Right cardiac atrium (tissue), 5 donors: ENCODE measurements at regions not wholly inside any gene's neighbourhood (a gene's known extent, or its start where the extent isn't known, plus 50 kb on each side); places are given as distances from the start of the nearest gene placed in this dataset.

Source experiments
- ATAC-seq, 2 donors: fragments of 200-7000 bp; cut with Tn5 transposase; one replicate each; pipeline versions ENCODE4 v1.8.0 to v1.9.1; 2020; ENCODE audit warnings: moderate library complexity in 2 of 2, mild to moderate bottlenecking in 1 of 2
- DNase-seq, 3 donors: peaks; one replicate each; pipeline ENCODE4 v3.0.0-alpha.2; 2020
- H3K27ac ChIP-seq: one replicate; pipeline ENCODE4 v1.5.1; 2013; ENCODE audit warnings: mild to moderate bottlenecking, low read length, control low read depth, moderate library complexity
- H3K27me3 ChIP-seq: one replicate; pipeline ENCODE4 v1.6.1; 2013; ENCODE audit not compliant: control insufficient read depth, insufficient read depth
- H3K4me1 ChIP-seq: one replicate; pipeline ENCODE4 v1.6.1; 2013; ENCODE audit warnings: low read length; ENCODE audit not compliant: control insufficient read depth, insufficient read depth
- H3K4me3 ChIP-seq: one replicate; pipeline ENCODE4 v1.5.1; 2013; ENCODE audit warnings: low read length, control low read depth
- H3K9me3 ChIP-seq: one replicate; pipeline ENCODE4 v1.6.1; 2013; ENCODE audit warnings: low read length; ENCODE audit not compliant: control insufficient read depth
- WGBS: extraction: QIAGEN DNeasy Blood & Tissue Kit; methylation state at CpG from one replicate; pipeline ENCODE4 v1.1.7; 2013; 5-methylcytosine and 5-hydroxymethylcytosine counted together
- intact Hi-C, 4 donors: fragments of 100-400 bp; cut with DNase I; formaldehyde crosslinking; loops; one replicate each; pipeline versions ENCODE4 v1.11.0 to v1.14.0; 2022 to 2023
- donor health status: healthy with polysubstance abuse.
- donor health status: DM: no; HTN: yes; CAD: no.
- donor health status: DM: no; HTN: no; CAD: no.
- donor health status: DM: no; HTN: yes; CAD: no; lungs with severe emphysema.
- donor health status: DM: yes; HTN: yes; CAD: no.

DNA sequence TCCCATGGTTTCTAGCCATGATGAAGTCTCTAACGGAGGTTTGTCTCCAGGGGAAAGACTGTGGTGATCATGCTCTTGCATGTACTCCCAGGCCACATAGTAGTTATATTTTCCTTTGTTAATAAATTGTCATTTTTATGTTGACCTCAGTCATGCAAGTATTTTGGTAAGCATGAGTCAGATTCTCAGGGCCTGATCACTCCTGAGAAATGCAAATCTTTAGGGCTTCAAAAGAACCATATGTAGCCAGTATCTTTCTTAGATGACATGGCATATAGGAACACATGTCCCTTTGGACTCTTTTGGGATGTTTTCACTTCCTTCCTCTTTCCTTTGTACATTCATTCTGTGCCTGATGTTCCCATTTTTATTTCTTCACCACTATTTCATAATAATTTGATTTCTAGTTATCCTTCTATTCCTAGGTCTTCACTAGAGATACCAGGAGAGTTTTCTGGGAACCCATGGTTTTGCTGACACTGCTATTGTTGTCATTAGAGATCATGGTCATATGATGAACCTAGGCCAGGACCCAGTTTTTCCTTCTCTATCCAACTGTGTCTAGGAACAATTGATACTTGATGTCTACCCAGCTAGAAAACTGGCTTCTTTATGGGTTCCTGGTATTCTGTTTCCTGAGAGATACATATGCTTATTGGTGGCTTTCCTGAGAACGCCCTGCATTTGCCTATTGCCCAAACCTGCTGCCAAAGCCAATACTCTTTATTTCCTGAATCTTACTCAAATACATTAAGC, 248.1 kb upstream of the NREP start:
- WGBS = 74% methylated on average over 2 of the region's 2 CpGs
- intact Hi-C loops = no loop called here
- no peak for ATAC-seq
- Histone ChIP-seq H3K9me3 (no peaks in the 10 kb centered on the region), H3K4me3 (no peak overlapping the region), H3K27me3 (no peaks in the 10 kb centered on the region), H3K27ac (no peak overlapping the region), H3K4me1 (no peaks in the 10 kb centered on the region)
- no peak for DNase-seq

DNA sequence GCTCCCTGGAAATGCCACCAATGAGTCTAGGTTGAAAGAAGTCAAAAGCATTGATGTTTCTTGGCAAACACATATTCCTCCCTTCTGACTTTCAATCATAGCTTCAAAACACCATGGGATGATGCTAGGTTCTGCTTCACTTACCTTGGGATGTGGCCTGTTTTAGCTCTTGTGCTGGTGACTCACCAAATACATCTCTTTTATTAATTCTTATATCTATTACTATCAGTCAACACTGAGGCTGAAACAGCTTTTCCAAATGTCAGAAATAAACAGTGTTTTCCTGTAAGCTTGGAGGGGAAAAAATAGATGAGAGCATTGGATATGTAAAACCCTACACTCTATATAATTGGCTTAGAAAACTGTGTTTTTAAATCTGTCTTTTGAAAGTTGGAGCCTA, 245.4 kb upstream of the NREP start:
- no peaks in the 10 kb centered on the region for H3K27me3 ChIP-seq
- intact Hi-C loops = no loop called here
- no peak overlapping the region for H3K4me3 ChIP-seq
- H3K27ac ChIP-seq = no peak overlapping the region
- no peak for DNase-seq
- no peaks in the 10 kb centered on the region for H3K4me1 ChIP-seq
- ATAC-seq = no peak
- no peaks in the 10 kb centered on the region for H3K9me3 ChIP-seq

DNA sequence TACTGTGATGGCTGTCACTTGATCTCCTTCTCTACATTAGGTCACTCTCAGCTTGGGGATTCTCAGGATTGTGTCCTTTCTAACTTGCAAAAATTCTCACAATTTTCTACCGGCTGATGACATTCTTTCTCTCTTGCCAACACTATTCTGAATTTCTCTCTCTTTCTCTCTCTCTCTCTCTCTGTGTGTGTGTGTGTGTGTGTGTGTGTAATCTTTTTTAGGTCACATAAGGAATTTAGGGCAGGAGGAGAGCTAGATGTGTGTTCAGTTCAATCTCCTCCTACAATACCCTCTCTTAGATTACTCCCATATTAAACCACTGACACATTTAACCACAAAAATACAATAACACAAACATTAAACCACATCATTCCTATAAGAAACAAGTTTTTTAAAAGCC, 242.3 kb upstream of the NREP start:
- ATAC-seq (no peak), DNase-seq (no peak)
- intact Hi-C loops = no loop called here
- no peak overlapping the region for H3K4me3 ChIP-seq
- WGBS = 78% methylated on average over 1 of the region's 1 CpG
- no peaks in the 10 kb centered on the region for H3K9me3 ChIP-seq
- no peak overlapping the region for H3K27ac ChIP-seq
- no peaks in the 10 kb centered on the region for H3K27me3 ChIP-seq
- no peaks in the 10 kb centered on the region for H3K4me1 ChIP-seq

DNA sequence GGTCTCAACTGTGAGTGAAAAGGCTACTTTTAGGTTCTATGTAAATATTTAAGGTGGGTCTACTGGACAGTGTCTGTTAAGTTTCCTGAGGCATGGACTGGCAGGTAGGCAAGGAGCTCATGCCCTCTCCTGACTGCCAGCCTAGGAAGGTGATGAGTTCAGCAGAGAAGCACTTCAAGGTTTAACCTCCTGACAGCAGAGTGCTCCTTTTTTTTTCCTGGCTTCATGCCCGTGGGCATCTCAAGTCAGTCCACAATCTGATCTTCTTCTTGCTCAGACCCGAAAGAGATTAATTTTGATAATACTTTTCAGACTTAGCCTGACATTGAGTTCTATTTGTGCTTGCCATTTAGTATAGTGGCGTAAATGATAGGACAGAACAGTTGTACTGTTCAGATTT, 241.9 kb upstream of the NREP start:
- ATAC-seq (no peak), DNase-seq (no peak)
- H3K4me1 ChIP-seq = no peaks in the 10 kb centered on the region
- no peak overlapping the region for H3K4me3 ChIP-seq
- no peaks in the 10 kb centered on the region for H3K27me3 ChIP-seq
- H3K9me3 ChIP-seq = no peaks in the 10 kb centered on the region
- intact Hi-C loops = no loop called here
- H3K27ac ChIP-seq = no peak overlapping the region
- WGBS = 69% methylated on average over 3 of the region's 3 CpGs

DNA sequence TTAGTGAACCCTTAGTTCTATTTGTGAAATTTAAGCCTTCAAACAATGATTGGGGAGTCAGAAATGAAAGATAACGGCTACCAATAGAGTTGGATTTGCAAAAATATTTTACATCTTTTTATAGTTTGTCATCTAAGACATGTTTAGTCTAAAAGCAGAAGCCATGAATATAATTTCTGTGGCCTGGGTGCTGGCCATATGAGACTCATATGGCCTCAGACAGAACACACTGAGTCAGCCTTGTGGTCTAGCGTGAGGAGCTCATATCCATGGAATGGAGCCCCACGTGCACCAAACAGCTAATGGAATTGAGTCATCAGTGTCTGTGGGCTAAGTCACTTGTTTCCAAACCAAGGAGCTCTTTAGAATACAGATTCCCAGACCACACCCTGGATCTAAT, 240.7 kb upstream of the NREP start:
- H3K4me3 ChIP-seq = no peak overlapping the region
- H3K4me1 ChIP-seq = no peaks in the 10 kb centered on the region
- no peak for DNase-seq
- WGBS = 88% methylated on average over 3 of the region's 3 CpGs
- ATAC-seq = no peak
- H3K9me3 ChIP-seq = no peaks in the 10 kb centered on the region
- no peak overlapping the region for H3K27ac ChIP-seq
- H3K27me3 ChIP-seq = no peaks in the 10 kb centered on the region
- intact Hi-C loops = no loop called here

DNA sequence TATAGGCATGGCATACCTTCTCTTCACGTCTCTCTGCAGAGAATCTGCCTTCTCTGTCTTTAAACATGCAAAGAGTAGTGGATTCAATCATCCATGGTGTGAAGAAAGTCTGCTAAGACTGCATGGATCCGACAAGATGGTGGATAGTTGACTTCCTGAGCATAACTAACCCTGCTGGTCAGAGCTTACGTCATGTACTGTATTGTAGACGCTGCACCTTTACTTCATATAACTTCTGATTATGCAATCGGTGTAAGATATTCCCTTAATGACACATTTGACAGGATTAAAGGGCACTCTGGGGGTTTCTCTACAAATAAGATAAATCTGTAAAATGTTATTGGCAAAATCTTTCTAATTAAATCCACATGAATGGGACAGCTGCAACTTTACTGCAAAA, 240.3 kb upstream of the NREP start:
- Histone ChIP-seq H3K27ac (no peak overlapping the region), H3K4me1 (no peaks in the 10 kb centered on the region), H3K4me3 (no peak overlapping the region), H3K9me3 (no peaks in the 10 kb centered on the region), H3K27me3 (no peaks in the 10 kb centered on the region)
- intact Hi-C loops = no loop called here
- no peak for ATAC-seq
- DNase-seq = no peak
- WGBS = 90% methylated on average over 5 of the region's 5 CpGs

DNA sequence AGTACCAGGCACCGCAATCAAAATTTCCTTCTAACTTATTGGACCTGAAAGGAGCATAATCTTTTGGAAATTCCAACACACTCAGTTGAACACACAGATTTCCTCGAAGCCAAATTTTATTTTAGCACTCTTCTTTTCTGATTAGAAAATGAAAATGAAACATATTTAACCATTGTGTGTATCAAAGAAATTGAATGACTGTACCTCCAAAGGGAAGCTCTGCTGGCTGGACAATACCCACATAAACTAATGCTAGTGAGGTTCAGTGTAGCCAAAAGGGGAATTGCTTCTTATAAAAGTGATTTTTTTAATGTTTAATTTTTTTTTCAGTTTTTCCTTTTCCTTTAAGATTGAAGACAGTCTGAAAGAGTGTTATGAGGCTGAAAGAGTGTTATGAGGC, 239.6 kb upstream of the NREP start:
- intact Hi-C loops = no loop called here
- H3K27ac ChIP-seq = no peak overlapping the region
- no peaks in the 10 kb centered on the region for H3K27me3 ChIP-seq
- no peak for DNase-seq
- no peak overlapping the region for H3K4me3 ChIP-seq
- WGBS = 44% methylated on average over 2 of the region's 2 CpGs
- H3K9me3 ChIP-seq = no peaks in the 10 kb centered on the region
- no peak for ATAC-seq
- no peaks in the 10 kb centered on the region for H3K4me1 ChIP-seq

DNA sequence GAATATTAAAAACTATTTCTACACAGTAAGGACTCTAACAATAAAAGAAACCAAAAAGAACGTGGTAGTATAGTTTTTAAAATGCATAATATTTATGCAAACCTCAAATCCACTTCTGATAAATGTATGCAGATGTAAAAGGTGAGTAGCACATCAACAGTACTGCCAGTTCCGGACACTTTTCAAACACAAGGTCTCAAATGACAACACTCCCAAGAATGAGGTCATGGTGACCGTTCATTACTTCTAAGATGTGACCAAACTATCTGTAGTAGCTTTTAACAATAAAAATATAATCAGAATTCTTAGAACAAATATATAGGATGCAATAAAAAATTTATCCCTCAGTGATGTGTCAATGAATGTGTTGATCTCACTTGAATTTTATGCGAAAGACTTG, 238.7 kb upstream of the NREP start:
- H3K9me3 ChIP-seq = no peaks in the 10 kb centered on the region
- ATAC-seq (no peak), DNase-seq (no peak)
- H3K27ac ChIP-seq = no peak overlapping the region
- intact Hi-C loops = no loop called here
- H3K4me3 ChIP-seq = no peak overlapping the region
- H3K27me3 ChIP-seq = no peaks in the 10 kb centered on the region
- no peaks in the 10 kb centered on the region for H3K4me1 ChIP-seq
- 91% methylated on average over 4 of the region's 4 CpGs for WGBS

DNA sequence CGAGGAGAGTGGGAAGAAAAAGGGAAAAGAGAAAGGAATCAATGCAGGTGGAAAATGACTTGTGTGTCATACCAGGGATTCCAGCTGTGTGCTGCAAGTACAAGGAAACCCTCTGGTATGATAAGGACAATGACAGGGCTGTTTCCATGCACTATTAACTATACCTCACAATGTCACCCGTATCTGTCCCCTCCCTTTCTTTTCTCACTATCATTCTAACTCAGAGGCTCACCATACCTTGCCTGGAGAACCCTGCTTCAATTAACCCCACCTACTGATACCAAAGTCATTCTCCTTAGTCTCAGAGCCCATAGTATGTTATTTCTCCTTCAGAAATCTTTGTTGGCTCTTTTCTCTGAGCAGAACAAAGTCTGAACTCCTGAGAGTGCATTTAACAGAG, 236.2 kb upstream of the NREP start:
- 85% methylated on average over 2 of the region's 2 CpGs for WGBS
- DNase-seq (no peak), ATAC-seq (no peak)
- intact Hi-C loops = no loop called here
- Histone ChIP-seq H3K4me3 (no peak overlapping the region), H3K4me1 (no peaks in the 10 kb centered on the region), H3K27me3 (no peaks in the 10 kb centered on the region), H3K27ac (no peak overlapping the region), H3K9me3 (no peaks in the 10 kb centered on the region)

DNA sequence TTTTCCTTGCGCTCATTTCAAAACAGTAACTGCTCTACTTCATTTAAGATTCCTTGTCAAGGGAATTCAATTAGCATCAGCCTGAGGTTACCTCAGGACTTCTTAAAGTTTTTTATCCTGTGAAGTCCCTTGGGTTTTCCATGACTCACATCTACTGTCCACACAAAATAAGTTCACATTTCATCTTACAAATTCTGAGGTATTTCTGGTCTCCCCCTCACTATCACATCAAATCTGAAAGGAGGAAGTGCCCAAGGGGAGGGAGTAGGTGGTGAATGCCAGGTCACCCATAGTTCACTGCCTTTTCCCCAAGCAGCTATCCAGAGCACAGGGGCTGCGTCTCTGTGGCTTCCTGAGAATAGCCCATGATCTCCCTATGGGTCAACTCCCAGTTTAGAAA, 227.1 kb upstream of the NREP start:
- Histone ChIP-seq H3K4me1 (peaks cover 3% of the 10 kb centered on the region), H3K27ac (no peak overlapping the region), H3K9me3 (no peaks in the 10 kb centered on the region), H3K27me3 (no peaks in the 10 kb centered on the region), H3K4me3 (no peak overlapping the region)
- DNase-seq (peak in 1 of 3 donors; percentile 30), ATAC-seq (peak; percentile 36 to 91)
- intact Hi-C loops = no loop called here
- WGBS = 45% methylated on average over 2 of the region's 2 CpGs

DNA sequence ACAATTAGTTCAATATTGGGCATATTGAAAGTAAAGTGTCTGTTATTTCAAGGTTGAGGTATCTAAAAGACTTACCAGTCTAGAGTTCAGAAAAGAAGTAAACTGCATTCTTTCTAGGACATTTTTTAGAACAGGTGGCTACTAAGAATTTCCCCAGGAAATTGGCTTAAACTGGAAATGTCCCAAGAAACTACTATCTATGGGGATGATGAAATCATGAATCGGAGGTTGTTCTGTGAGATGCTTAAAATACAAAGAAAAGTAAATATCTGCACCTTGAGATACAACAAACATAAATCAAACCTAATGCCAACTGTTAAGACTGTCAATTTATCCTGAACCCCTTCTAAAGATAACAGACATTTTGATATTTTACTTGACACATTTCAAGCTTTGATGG, 226.5 kb upstream of the NREP start:
- no peak for DNase-seq
- Histone ChIP-seq H3K27me3 (no peaks in the 10 kb centered on the region), H3K9me3 (no peaks in the 10 kb centered on the region), H3K4me3 (no peak overlapping the region), H3K27ac (no peak overlapping the region), H3K4me1 (peaks cover 3% of the 10 kb centered on the region)
- 46% methylated on average over 1 of the region's 1 CpG for WGBS
- no peak for ATAC-seq
- intact Hi-C loops = no loop called here

DNA sequence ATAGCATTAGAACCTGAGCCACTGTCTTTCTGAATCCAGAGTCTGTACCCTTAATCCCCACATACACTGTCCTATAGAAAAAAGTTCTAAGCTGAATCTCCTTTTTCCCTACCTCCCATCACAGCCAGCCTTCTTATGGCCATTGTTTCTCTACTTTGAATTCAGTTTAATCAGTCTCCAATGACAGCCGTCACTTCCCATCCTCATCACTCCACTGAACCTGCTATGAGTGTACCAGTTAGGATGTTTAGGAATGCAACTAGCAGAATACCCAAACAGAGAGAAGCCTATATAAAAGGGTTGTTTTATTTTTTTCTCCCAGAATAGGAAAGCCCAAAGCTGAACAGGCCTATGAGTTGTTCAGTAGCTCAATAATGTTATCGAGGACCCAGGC, 220.4 kb upstream of the NREP start:
- DNase-seq = no peak
- H3K27ac ChIP-seq = no peak overlapping the region
- ATAC-seq = no peak
- H3K4me1 ChIP-seq = peaks cover 3% of the 10 kb centered on the region
- WGBS = 90% methylated on average over 2 of the region's 2 CpGs
- no peaks in the 10 kb centered on the region for H3K9me3 ChIP-seq
- intact Hi-C loops = no loop called here
- no peaks in the 10 kb centered on the region for H3K27me3 ChIP-seq
- no peak overlapping the region for H3K4me3 ChIP-seq
